ENCODE measurements at regions not wholly inside any gene's neighbourhood (a gene's known extent, or its start where the extent isn't known, plus 50 kb on each side); places are given as distances from the start of the nearest gene placed in this dataset.

DNA sequence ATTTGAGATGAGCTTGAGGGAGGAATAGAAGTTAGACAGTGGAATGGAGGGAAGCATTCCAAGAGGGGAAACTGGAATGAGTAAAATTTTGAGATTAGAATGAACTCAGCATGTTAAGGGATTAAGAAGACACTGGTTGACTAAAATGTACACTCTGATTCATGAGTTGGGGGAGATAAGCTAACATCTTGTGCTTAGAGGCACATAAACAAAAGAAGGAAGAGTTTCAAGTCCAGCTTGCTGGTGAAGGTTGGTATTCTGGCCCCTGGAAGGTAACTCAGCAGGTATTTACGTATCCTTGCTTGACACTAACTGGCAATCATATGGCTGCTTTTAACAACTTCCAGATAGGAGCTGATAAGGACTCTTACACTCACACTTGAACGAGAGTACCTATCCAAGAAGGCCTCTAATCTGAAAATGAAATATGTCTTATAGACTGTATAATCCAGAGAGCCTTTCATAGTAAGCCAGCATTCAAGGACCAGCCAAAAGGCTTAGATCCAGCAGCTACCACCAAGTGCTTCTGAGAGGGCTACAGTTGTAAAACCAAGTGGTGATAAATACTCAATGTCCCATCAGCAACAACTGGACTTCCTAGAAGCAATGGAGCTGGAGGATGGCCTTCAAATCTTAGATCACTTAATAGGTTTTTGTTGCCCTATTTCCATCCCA lies 149.7 kb upstream of the SERP2 start:
- no peaks in the 10 kb centered on the region for H3K36me3 ChIP-seq (replicated peaks in 1 of 2; ENCODE audit: control insufficient read depth in 1 of 2, insufficient read depth in 2 of 2, low read length in 2 of 2)
- H3K4me3 ChIP-seq (replicated peaks in 1 of 3; ENCODE audit: insufficient read depth in 1 of 3, low read depth in 2 of 3, low read length in 3 of 3), result no peak overlapping the region
- FAIRE-seq, result no peak
- H3K27me3 ChIP-seq (ENCODE audit: control insufficient read depth in 1 of 2, insufficient read depth in 2 of 2, low read length in 2 of 2), result peaks cover 0 to 17% of the 10 kb centered on the region in 2 experiments; a peak in 2 of 5 replicates
- H3K27ac ChIP-seq (ENCODE audit: extremely low read length, insufficient read depth, low read length), result no peak overlapping the region
- H3K4me2 ChIP-seq (ENCODE audit: low read depth, low read length), result no peak overlapping the region
- H4K20me1 ChIP-seq (ENCODE audit: insufficient read depth, low read length), result no peaks in the 10 kb centered on the region
- no peak overlapping the region for H3K9ac ChIP-seq (ENCODE audit: insufficient read depth, low read depth, low read length)
- H2AFZ ChIP-seq (ENCODE audit: low read length), result no peak overlapping the region
- no peaks in the 10 kb centered on the region for H3K4me1 ChIP-seq (ENCODE audit: insufficient read depth, low read length)
- ChIA-PET POLR2A (no interaction called here), CTCF (ENCODE audit: low intra/inter-chr PET ratio, low total read pairs) (no interaction called here)
- H3K9me3 ChIP-seq (ENCODE audit: low read length), result no peaks in the 10 kb centered on the region
- TF ChIP-seq ZNF883 (CRISPR knock-in tag; IDR thresholded peaks at IDR 0.05; ENCODE audit: not compliant biosample characterization), result no peak
- no peak for TF ChIP-seq SOX6 (IDR thresholded peaks at IDR 0.05)
- no peak for TF ChIP-seq SOX6 (CRISPR knock-in tag; IDR thresholded peaks at IDR 0.05)
- TF ChIP-seq FOXC1 (CRISPR knock-in tag; IDR thresholded peaks at IDR 0.05; ENCODE audit: borderline replicate concordance), result no peak
- no peak for TF ChIP-seq ZNF564 (CRISPR knock-in tag; IDR thresholded peaks at IDR 0.05)
- no peak for TF ChIP-seq ISX (CRISPR knock-in tag; conservative IDR thresholded peaks at IDR 0.05)
- TF ChIP-seq, protein P1, sequence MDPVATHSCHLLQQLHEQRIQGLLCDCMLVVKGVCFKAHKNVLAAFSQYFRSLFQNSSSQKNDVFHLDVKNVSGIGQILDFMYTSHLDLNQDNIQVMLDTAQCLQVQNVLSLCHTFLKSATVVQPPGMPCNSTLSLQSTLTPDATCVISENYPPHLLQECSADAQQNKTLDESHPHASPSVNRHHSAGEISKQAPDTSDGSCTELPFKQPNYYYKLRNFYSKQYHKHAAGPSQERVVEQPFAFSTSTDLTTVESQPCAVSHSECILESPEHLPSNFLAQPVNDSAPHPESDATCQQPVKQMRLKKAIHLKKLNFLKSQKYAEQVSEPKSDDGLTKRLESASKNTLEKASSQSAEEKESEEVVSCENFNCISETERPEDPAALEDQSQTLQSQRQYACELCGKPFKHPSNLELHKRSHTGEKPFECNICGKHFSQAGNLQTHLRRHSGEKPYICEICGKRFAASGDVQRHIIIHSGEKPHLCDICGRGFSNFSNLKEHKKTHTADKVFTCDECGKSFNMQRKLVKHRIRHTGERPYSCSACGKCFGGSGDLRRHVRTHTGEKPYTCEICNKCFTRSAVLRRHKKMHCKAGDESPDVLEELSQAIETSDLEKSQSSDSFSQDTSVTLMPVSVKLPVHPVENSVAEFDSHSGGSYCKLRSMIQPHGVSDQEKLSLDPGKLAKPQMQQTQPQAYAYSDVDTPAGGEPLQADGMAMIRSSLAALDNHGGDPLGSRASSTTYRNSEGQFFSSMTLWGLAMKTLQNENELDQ (CRISPR knock-in tag; IDR thresholded peaks at IDR 0.05; ENCODE audit: borderline replicate concordance), result no peak
- TF ChIP-seq ZFP36L1 (CRISPR knock-in tag; IDR thresholded peaks at IDR 0.05), result no peak
- TF ChIP-seq ZSCAN12 (CRISPR knock-in tag; IDR thresholded peaks at IDR 0.05), result no peak
- TF ChIP-seq ATF7 (IDR thresholded peaks at IDR 0.05), result no peak
- no peak for TF ChIP-seq ATF7 (CRISPR knock-in tag; IDR thresholded peaks at IDR 0.05)
- TF ChIP-seq, protein P2, sequence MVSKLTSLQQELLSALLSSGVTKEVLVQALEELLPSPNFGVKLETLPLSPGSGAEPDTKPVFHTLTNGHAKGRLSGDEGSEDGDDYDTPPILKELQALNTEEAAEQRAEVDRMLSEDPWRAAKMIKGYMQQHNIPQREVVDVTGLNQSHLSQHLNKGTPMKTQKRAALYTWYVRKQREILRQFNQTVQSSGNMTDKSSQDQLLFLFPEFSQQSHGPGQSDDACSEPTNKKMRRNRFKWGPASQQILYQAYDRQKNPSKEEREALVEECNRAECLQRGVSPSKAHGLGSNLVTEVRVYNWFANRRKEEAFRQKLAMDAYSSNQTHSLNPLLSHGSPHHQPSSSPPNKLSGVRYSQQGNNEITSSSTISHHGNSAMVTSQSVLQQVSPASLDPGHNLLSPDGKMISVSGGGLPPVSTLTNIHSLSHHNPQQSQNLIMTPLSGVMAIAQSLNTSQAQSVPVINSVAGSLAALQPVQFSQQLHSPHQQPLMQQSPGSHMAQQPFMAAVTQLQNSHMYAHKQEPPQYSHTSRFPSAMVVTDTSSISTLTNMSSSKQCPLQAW (CRISPR knock-in tag; IDR thresholded peaks at IDR 0.05), result no peak
- TF ChIP-seq LCORL (IDR thresholded peaks at IDR 0.05), result no peak
- TF ChIP-seq LCORL (CRISPR knock-in tag; IDR thresholded peaks at IDR 0.05), result no peak
- no peak for TF ChIP-seq ZNF34 (CRISPR knock-in tag; IDR thresholded peaks at IDR 0.05; ENCODE audit: borderline replicate concordance)
- no peak for TF ChIP-seq PITX1 (CRISPR knock-in tag; IDR thresholded peaks at IDR 0.05)
- TF ChIP-seq PCBP1 (IDR thresholded peaks at IDR 0.05; ENCODE audit: borderline replicate concordance, low read depth, low read length), result no peak
- TF ChIP-seq NR2F1 (CRISPR knock-in tag; IDR thresholded peaks at IDR 0.05), result no peak
- TF ChIP-seq ZBTB1 (CRISPR knock-in tag; IDR thresholded peaks at IDR 0.05; ENCODE audit: borderline replicate concordance), result no peak
- no peak for TF ChIP-seq FOXA3 (CRISPR knock-in tag; IDR thresholded peaks at IDR 0.05)
- TF ChIP-seq CAMTA2 (CRISPR knock-in tag; IDR thresholded peaks at IDR 0.05; ENCODE audit: borderline replicate concordance), result no peak
- no peak for TF ChIP-seq ZNF326 (CRISPR knock-in tag; IDR thresholded peaks at IDR 0.05; ENCODE audit: borderline replicate concordance)
- in situ Hi-C loops (cut with HindIII; ENCODE audit: extremely low pct_ligation_motif_present, low pct_unique_long_range_greater_than_20kb) (no loop called here), intact Hi-C loops (cut with micrococcal nuclease; ENCODE audit: unreplicated experiment) (no loop called here)
- no peak for ATAC-seq
- no peak for DNase-seq (ENCODE audit: low spot score)
- 0% methylated on average over 2 of the region's 2 CpGs for WGBS (ENCODE audit: low lambda C conversion rate)
- no TSS peak for BruUV-seq (replicated peaks)
- H3K79me2 ChIP-seq (ENCODE audit: insufficient read depth, low read length), result no peaks in the 10 kb centered on the region
